Thoracic aorta (tissue), 2 donors: ENCODE measurements at regions not wholly inside any gene's neighbourhood (a gene's known extent, or its start where the extent isn't known, plus 50 kb on each side); places are given as distances from the start of the nearest gene placed in this dataset.

Source experiments
- ATAC-seq: fragments of 150-250 bp; one replicate; pipeline ENCODE4 v1.8.0; 2017; ENCODE audit warnings: low read depth; ENCODE audit not compliant: insufficient number of reproducible peaks, low FRiP score
- DNase-seq: peaks from one replicate; pipeline ENCODE4 v3.0.0-alpha.2; 2020; ENCODE audit warnings: low spot score
- H3K27ac ChIP-seq, 2 donors: fragments of 200-600 bp; sonication (generic); 1 replicate in 1 of 2; 2 replicates in 1 of 2; pipeline ENCODE4 v1.5.1; 2016; ENCODE audit warnings: mild to moderate bottlenecking in 2 of 2, moderate library complexity in 2 of 2
- H3K27me3 ChIP-seq: fragments of 200-600 bp; sonication (generic); replicated peaks from 2 replicates; pipeline ENCODE4 v1.6.0; 2016; ENCODE audit warnings: mild to moderate bottlenecking; ENCODE audit not compliant: insufficient read depth
- H3K36me3 ChIP-seq: fragments of 200-600 bp; sonication (generic); one replicate; pipeline ENCODE4 v1.5.1; 2016
- H3K4me1 ChIP-seq, 2 donors: fragments of 200-600 bp; sonication (generic); 1 replicate in 1 of 2; 2 replicates in 1 of 2; pipeline versions ENCODE4 v1.5.1 to v1.6.0; 2016; ENCODE audit warnings: low read depth in 2 of 2, mild to moderate bottlenecking in 1 of 2; ENCODE audit not compliant: control insufficient read depth in 1 of 2
- H3K4me3 ChIP-seq: fragments of 200-600 bp; sonication (generic); 2 replicates; pipeline ENCODE4 v1.5.1; 2016; ENCODE audit warnings: mild to moderate bottlenecking
- H3K9me3 ChIP-seq: fragments of 200-600 bp; sonication (generic); 2 replicates; pipeline ENCODE4 v1.5.1; 2016
- TF ChIP-seq, protein P1 (sequence below): fragments of 200-600 bp; sonication (generic); IDR thresholded peaks from one replicate; pipeline ENCODE4 v1.5.1; 2019; ENCODE audit warnings: antibody characterized with exemption

DNA sequence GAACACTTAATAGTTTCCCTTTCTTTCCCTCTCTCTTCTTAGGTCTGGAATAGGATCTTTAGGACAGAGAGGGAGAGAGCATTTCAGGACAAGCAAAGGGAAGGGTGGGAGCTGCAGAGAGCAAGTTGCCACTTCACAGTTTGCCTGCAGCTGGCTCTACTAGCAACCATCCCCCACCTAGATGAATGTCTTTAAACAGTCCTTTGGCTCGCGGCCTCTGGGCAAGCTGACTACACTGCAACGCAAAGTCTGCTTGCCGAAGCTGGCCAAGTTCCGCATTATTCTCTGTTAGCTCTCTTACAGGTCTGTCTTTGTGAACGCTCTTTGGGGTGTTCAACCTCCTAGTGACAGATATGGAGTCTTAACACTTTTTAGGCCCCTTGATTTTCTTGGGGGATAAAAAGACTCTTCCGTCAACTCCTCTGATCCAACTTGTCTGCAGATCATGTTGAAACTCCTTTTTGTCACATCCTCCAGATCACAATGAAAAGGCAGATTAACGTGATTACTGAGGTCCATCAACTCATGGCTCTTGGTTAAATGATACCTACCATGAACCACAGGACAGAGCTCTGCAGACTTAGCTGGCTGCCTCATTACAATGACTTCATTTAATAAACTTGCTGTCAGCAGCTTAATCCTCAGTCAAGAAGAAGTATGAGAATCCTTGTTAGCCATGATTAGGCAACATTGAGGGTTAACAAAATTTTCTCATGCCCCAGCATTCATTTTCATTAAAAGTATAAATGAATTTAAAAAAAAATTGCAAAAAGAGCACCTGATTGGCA is 74.6 kb downstream of the SLC4A3 start:
- DNase-seq, result no peak
- Histone ChIP-seq H3K27me3 (no peaks in the 10 kb centered on the region), H3K4me3 (no peak overlapping the region), H3K9me3 (no peaks in the 10 kb centered on the region), H3K36me3 (no peaks in the 10 kb centered on the region), H3K27ac (no peak overlapping the region), H3K4me1 (peaks cover 0 to 7% of the 10 kb centered on the region in 2 donors)
- no peak for ATAC-seq
- TF ChIP-seq, protein P1, sequence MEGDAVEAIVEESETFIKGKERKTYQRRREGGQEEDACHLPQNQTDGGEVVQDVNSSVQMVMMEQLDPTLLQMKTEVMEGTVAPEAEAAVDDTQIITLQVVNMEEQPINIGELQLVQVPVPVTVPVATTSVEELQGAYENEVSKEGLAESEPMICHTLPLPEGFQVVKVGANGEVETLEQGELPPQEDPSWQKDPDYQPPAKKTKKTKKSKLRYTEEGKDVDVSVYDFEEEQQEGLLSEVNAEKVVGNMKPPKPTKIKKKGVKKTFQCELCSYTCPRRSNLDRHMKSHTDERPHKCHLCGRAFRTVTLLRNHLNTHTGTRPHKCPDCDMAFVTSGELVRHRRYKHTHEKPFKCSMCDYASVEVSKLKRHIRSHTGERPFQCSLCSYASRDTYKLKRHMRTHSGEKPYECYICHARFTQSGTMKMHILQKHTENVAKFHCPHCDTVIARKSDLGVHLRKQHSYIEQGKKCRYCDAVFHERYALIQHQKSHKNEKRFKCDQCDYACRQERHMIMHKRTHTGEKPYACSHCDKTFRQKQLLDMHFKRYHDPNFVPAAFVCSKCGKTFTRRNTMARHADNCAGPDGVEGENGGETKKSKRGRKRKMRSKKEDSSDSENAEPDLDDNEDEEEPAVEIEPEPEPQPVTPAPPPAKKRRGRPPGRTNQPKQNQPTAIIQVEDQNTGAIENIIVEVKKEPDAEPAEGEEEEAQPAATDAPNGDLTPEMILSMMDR, result no peak

DNA sequence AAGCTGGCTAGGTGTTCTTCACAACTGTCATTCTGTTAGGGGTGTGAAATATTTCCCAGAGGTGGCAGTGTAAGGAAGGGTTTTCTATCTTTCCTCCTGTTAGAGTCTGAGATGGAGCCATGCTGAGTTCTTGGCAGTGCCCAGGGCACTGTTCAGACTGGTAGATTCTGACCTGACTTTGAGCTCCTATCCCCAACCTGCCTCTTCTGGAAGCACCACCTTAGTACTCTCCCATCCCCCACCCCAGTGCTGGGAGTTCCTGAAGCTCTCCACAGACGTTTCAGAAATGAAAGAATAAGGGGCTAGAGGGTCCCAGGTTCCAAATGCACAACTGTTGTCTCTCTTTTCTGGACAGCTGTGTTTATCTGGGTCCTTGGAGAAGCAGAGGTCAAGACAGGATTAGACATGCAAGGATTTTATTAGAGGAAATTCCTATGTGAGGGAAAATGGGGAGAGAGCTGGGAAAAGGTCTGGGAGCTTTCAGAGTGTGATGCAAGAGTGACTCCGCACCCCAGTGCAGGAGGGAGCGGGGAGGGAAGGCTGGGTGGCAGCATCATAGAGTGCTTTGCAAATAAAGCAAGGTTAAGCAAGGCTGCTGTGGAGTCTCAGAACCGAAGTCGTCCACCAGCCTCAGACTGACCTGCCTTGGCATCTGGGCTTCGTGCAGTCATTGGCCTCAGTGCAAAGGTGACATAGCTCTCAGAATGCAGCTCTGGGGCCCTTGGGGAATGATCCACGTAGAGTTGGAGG is 75.5 kb downstream of the SLC4A3 start:
- ATAC-seq, result no peak
- TF ChIP-seq, protein P1, result no peak

DNA sequence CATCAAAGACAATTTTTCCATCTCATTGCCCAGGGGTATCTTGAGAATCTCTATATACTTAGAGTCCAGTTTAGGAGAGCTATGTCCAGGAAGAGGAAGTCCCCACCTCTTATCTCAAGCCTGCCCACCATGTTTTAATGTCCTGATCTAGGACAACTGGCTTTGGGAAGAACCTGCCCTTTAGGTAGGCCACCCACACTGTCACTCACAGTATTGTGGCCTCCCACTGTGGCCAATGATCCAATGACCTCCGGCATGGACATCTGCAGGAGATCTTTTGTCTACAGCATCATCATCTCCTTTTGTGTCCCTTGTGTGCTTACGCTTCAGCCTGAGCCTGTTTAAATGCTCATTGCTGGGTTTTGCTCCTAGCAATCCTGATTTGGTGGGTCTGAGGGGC is 77.4 kb downstream of the SLC4A3 start:
- no peaks in the 10 kb centered on the region for H3K27me3 ChIP-seq
- no peak overlapping the region for H3K4me3 ChIP-seq
- TF ChIP-seq, protein P1, result no peak
- ATAC-seq (no peak), DNase-seq (no peak)
- no peak overlapping the region for H3K27ac ChIP-seq
- peaks cover 0 to 7% of the 10 kb centered on the region in 2 donors for H3K4me1 ChIP-seq
- no peaks in the 10 kb centered on the region for H3K36me3 ChIP-seq
- H3K9me3 ChIP-seq, result no peaks in the 10 kb centered on the region

More for the DNA sequence above, 75.5 kb downstream of the SLC4A3 start:
- Histone ChIP-seq H3K4me1 (peaks cover 0 to 7% of the 10 kb centered on the region in 2 donors), H3K4me3 (no peak overlapping the region), H3K27me3 (no peaks in the 10 kb centered on the region), H3K36me3 (no peaks in the 10 kb centered on the region), H3K9me3 (no peaks in the 10 kb centered on the region), H3K27ac (no peak overlapping the region)
- DNase-seq, result no peak

DNA sequence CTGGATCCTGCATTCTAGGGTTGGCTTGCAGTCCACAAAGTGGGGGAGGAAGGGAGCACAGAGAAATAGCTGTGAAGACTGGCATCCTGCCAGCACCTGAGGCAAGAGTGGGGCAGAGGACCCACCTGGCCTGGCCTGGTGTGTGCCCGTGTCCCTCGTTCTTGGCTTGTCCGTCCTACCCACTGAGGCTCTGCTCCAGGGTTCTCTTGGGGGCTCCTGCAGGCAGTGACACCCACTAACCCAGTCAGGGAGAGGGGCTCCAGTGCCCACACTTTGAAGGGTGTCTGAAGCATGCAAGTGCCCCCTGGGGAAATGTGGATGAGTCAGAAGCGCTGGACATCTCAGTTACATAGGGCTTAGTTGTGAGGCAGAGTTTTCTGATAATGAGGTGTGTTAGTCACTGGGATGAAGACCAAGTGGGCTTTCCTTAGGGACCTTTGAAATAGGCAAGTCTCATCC is 79.4 kb downstream of the SLC4A3 start:
- peaks cover 0 to 7% of the 10 kb centered on the region in 2 donors for H3K4me1 ChIP-seq
- H3K36me3 ChIP-seq, result no peaks in the 10 kb centered on the region
- TF ChIP-seq, protein P1, result no peak
- no peak overlapping the region for H3K27ac ChIP-seq
- DNase-seq, result no peak
- H3K27me3 ChIP-seq, result no peaks in the 10 kb centered on the region
- H3K4me3 ChIP-seq, result no peak overlapping the region
- ATAC-seq, result no peak
- H3K9me3 ChIP-seq, result no peaks in the 10 kb centered on the region
